ENCODE measurements at regions not wholly inside any gene's neighbourhood (a gene's known extent, or its start where the extent isn't known, plus 50 kb on each side); places are given as distances from the start of the nearest gene placed in this dataset.

GRCh38 chr1:190832511-190832910 lies 354.8 kb upstream of the BRINP3 start:
- TF ChIP-seq, protein P1, sequence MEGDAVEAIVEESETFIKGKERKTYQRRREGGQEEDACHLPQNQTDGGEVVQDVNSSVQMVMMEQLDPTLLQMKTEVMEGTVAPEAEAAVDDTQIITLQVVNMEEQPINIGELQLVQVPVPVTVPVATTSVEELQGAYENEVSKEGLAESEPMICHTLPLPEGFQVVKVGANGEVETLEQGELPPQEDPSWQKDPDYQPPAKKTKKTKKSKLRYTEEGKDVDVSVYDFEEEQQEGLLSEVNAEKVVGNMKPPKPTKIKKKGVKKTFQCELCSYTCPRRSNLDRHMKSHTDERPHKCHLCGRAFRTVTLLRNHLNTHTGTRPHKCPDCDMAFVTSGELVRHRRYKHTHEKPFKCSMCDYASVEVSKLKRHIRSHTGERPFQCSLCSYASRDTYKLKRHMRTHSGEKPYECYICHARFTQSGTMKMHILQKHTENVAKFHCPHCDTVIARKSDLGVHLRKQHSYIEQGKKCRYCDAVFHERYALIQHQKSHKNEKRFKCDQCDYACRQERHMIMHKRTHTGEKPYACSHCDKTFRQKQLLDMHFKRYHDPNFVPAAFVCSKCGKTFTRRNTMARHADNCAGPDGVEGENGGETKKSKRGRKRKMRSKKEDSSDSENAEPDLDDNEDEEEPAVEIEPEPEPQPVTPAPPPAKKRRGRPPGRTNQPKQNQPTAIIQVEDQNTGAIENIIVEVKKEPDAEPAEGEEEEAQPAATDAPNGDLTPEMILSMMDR (IDR thresholded peaks at IDR 0.05): no peak
- no peak for TF ChIP-seq ZFX (IDR thresholded peaks at IDR 0.05; ENCODE audit: borderline replicate concordance)

Measured in 22Rv1 (cell line).